Testis (tissue), 2 donors: ENCODE measurements at regions not wholly inside any gene's neighbourhood (a gene's known extent, or its start where the extent isn't known, plus 50 kb on each side); places are given as distances from the start of the nearest gene placed in this dataset.

Experiments used
- POLR2A ChIP-seq: fragments of 450-650 bp; IDR thresholded peaks from one replicate; pipeline ENCODE4 v1.6.1; 2017; ENCODE audit warnings: antibody characterized with exemption, mild to moderate bottlenecking, moderate library complexity
- TF ChIP-seq, protein P1 (sequence below), 3 experiments: fragments of 450-650 bp in 2 of 3; fragments of 200-600 bp in 1 of 3; sonication (generic) in 1 of 3; IDR thresholded peaks; one replicate each; pipeline ENCODE4 v1.5.1; 2016 to 2019; ENCODE audit warnings: antibody characterized with exemption in 3 of 3, mild to moderate bottlenecking in 2 of 3, moderate library complexity in 1 of 3

DNA sequence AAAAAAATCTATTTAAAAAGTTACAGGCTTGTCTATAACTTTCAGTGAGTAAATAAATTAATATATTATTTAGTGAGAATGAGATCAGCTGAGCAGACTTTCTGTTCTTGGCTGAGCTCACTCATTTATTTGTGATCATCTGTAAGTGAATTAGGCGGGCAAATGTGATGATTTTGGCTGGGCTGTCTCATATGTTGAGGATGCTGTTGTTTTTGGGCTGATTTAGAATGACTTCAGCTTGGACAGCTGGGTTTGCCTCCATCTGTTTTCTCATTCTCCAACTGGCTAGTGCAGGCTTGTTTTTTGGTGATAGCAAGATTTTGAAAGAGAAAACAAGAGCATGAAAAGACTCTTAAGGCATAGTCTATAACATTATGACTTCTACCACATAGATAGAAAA is 475.8 kb upstream of the OLFM3 start:
- TF ChIP-seq, protein P1, sequence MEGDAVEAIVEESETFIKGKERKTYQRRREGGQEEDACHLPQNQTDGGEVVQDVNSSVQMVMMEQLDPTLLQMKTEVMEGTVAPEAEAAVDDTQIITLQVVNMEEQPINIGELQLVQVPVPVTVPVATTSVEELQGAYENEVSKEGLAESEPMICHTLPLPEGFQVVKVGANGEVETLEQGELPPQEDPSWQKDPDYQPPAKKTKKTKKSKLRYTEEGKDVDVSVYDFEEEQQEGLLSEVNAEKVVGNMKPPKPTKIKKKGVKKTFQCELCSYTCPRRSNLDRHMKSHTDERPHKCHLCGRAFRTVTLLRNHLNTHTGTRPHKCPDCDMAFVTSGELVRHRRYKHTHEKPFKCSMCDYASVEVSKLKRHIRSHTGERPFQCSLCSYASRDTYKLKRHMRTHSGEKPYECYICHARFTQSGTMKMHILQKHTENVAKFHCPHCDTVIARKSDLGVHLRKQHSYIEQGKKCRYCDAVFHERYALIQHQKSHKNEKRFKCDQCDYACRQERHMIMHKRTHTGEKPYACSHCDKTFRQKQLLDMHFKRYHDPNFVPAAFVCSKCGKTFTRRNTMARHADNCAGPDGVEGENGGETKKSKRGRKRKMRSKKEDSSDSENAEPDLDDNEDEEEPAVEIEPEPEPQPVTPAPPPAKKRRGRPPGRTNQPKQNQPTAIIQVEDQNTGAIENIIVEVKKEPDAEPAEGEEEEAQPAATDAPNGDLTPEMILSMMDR (IDR thresholded peaks at IDR 0.05) = no peak
- TF ChIP-seq POLR2A = no peak
